Activated naive CD4-positive, alpha-beta T cell treated with anti-CD3 and anti-CD28 coated beads, Interleukin-2, amount 10 ng/mL, durations not matched to agents 7 days and 5 days (primary cell): ENCODE measurements at regions not wholly inside any gene's neighbourhood (a gene's known extent, or its start where the extent isn't known, plus 50 kb on each side); places are given as distances from the start of the nearest gene placed in this dataset.
"Not testable (repeated sequence)": the region's sequence is repeated elsewhere in the genome, so short reads cannot be mapped to it uniquely, and the experiment has no call there.

Experiments
- CTCF ChIA-PET: fragments of 350-600 bp; sonication (Branson Sonifier 250); formaldehyde crosslinking; loops from one replicate; lab custom pipeline; 2021; ENCODE audit warnings: antibody characterized with exemption; lab: Charles Lee
- DNase-seq: peaks from one replicate; pipeline ENCODE4 v3.0.0-alpha.2; 2020
- H3K27ac Mint-ChIP-seq: one replicate; pipeline ENCODE4 v1.8.0; 2021; ENCODE audit warnings: mild to moderate bottlenecking, moderate library complexity, mixed read lengths
- H3K27me3 Mint-ChIP-seq: one replicate; pipeline ENCODE4 v1.8.0; 2021; ENCODE audit warnings: mild to moderate bottlenecking, mixed read lengths
- H3K36me3 Mint-ChIP-seq: one replicate; pipeline ENCODE4 v1.8.0; 2021; ENCODE audit warnings: mixed read lengths
- H3K4me1 Mint-ChIP-seq: one replicate; pipeline ENCODE4 v1.8.0; 2021; ENCODE audit warnings: mixed read lengths
- H3K4me3 Mint-ChIP-seq: one replicate; pipeline ENCODE4 v1.8.0; 2021; ENCODE audit warnings: mild to moderate bottlenecking, moderate library complexity, mixed read lengths
- H3K9me3 Mint-ChIP-seq: one replicate; pipeline ENCODE4 v1.8.0; 2021; ENCODE audit warnings: mixed read lengths

DNA sequence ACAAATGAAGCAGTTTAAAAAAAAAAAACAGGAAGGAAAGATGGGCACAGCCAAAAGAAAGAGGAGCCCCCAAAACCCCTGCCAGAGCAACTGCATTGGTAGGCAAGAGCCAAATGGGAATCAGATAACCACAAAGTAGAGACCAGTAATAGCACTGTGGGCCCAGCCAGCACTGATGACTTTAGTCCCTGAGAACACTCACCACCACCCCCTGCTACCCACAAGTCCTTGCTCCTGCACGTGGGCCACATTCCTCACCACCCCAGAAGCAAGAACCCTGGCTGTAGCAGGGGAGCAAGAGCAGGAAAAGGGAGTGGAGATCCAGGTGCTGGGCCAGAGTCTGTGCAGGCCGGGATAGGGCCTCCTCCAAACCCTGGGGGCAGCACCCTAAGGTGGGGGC is 86.1 kb downstream of the RRAGC start:
- no peak overlapping the region for H3K27ac Mint-ChIP-seq
- CTCF ChIA-PET: no interaction called here
- no peak overlapping the region for H3K4me3 Mint-ChIP-seq
- peaks cover 19% of the 10 kb centered on the region for H3K27me3 Mint-ChIP-seq
- no peaks in the 10 kb centered on the region for H3K36me3 Mint-ChIP-seq
- H3K9me3 Mint-ChIP-seq: no peaks in the 10 kb centered on the region
- H3K4me1 Mint-ChIP-seq: no peaks in the 10 kb centered on the region
- no peak for DNase-seq

DNA sequence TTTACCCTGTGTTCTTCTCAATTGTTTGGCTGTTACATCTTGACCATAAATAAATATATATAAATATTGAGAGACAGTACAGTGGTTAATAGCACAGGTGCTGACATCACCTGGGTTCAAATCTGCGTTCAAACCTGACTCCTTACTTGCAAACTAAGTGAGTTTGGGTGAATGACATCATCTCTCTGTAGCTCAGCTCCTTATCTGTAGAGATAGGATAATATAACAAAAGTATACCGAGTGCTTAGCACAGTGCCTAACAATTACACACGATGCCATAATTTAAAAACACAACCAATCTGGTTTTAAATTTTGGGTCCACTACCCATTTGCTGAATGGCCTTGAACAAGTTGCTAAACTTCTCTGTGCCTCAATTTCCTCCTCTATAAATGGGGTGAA is 86.6 kb downstream of the RRAGC start:
- CTCF ChIA-PET: no interaction called here
- H3K4me1 Mint-ChIP-seq: no peaks in the 10 kb centered on the region
- no peak for DNase-seq

DNA sequence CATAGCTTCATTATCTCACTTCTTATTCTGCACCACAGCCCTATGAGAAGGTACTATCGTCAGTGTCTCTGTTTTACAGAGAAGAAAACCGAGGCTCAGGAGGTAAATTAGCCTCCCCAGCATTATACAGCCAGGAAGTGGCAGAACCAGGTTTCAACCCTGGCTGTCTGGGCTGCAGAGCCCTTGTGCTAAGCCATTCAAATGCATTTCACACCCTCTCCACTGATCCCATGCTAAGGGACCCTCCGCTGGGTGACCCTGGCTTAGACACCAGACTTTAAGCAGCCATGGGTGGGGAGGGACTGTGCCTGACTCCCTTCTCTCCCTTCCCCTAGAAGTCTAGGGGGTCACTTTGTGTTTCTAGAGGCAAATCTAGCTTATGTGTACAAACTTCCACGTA is 87.5 kb downstream of the RRAGC start:
- Mint-ChIP-seq H3K36me3 (no peaks in the 10 kb centered on the region), H3K4me1 (no peaks in the 10 kb centered on the region), H3K9me3 (no peaks in the 10 kb centered on the region), H3K27ac (no peak overlapping the region), H3K27me3 (peaks cover 27% of the 10 kb centered on the region), H3K4me3 (no peak overlapping the region)
- CTCF ChIA-PET: no interaction called here
- no peak for DNase-seq

More for the DNA sequence above, 86.6 kb downstream of the RRAGC start:
- no peaks in the 10 kb centered on the region for H3K36me3 Mint-ChIP-seq
- peaks cover 22% of the 10 kb centered on the region for H3K27me3 Mint-ChIP-seq
- no peaks in the 10 kb centered on the region for H3K9me3 Mint-ChIP-seq
- H3K4me3 Mint-ChIP-seq: no peak overlapping the region
- H3K27ac Mint-ChIP-seq: no peak overlapping the region

DNA sequence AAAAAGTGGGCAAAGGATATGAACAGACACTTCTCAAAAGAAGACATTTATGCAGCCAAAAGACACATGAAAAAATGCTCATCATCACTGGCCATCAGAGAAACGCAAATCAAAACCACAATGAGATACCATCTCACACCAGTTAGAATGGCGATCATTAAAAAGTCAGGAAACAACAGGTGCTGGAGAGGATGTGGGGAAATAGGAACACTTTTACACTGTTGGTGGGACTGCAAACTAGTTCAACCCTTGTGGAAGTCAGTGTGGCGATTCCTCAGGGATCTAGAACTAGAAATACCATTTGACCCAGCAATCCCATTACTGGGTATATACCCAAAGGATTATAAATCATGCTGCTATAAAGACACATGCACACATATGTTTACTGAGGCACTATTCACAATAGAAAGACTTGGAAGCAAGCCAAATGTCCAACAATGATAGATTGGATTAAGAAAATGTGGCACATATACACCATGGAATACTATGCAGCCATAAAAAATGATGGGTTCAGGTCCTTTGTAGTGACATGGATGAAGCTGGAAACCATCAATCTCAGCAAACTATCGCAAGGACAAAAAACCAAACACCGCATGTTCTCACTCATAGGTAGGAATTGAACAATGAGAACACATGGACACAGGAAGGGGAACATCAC is 88.9 kb downstream of the RRAGC start:
- peaks cover 35% of the 10 kb centered on the region for H3K27me3 Mint-ChIP-seq
- H3K9me3 Mint-ChIP-seq, H3K4me1 Mint-ChIP-seq, CTCF ChIA-PET, H3K27ac Mint-ChIP-seq, DNase-seq, H3K36me3 Mint-ChIP-seq, H3K4me3 Mint-ChIP-seq: not testable (repeated sequence)

DNA sequence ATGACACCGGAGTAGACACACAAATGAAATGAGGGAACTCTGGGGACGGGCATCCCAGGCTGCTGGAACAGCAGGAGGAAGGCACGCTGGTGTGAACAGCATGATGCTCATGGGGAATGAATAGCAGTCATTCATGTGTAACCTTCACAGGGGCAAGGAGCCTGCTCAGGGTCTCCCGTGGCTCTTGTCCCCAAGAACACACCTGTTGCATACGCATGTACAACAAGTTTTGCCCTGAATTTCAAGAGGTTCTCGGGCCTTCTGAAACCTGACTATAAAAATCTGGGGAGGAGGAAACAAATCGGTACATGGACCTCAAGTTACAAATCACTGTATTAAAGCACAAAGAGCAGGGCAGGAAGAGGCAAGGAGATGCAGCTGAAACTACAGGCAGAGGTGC is 93.4 kb downstream of the RRAGC start:
- no peak for DNase-seq
- Mint-ChIP-seq H3K36me3 (no peaks in the 10 kb centered on the region), H3K27ac (no peak overlapping the region), H3K4me1 (no peaks in the 10 kb centered on the region), H3K9me3 (no peaks in the 10 kb centered on the region), H3K27me3 (peaks cover 45% of the 10 kb centered on the region), H3K4me3 (no peak overlapping the region)
- CTCF ChIA-PET: no interaction called here

DNA sequence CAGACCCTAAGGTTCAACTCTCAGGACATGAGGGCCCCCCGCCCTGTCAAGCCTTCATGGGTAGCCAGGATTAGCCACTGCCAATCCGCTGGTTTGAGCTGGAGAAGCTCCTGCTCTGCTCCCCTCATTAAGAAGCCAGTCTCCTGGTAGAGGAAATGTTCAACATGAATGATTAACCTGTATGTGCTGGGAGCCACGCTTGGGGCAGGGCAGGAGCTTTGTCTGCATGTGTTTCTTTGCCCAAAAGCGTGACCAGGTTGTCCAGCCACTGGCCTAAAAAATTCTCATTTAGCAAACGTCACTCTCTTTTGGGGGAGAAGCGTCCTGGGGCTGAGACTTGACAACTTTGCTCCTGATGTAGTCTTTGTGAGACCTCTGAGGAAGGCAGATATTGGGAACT is 96.5 kb downstream of the RRAGC start:
- Mint-ChIP-seq H3K9me3 (no peaks in the 10 kb centered on the region), H3K4me1 (no peaks in the 10 kb centered on the region), H3K27ac (no peak overlapping the region), H3K4me3 (no peak overlapping the region), H3K36me3 (no peaks in the 10 kb centered on the region), H3K27me3 (peaks cover 51% of the 10 kb centered on the region)
- CTCF ChIA-PET: no interaction called here
- DNase-seq: no peak

DNA sequence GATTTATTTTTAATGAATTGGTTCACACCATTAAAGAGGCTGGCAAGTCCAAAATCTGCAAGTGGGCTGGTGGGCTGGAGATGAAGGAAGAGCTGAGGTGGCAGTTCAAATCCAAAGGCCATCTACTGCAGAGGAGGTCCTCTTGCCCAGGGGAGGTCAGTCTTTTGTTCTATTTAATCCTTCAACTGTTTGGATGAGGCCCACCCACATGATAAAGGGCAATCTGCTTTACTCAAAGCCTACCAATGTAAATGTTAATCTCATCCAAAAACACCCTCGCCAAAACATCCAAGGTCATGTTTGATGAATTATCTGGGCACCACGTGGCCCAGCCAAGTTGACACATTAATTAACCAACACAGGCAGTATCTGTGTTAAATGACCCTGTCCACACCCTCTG is 99.0 kb downstream of the RRAGC start:
- Mint-ChIP-seq H3K36me3 (no peaks in the 10 kb centered on the region), H3K4me1 (no peaks in the 10 kb centered on the region), H3K27me3 (peaks cover 42% of the 10 kb centered on the region)

DNA sequence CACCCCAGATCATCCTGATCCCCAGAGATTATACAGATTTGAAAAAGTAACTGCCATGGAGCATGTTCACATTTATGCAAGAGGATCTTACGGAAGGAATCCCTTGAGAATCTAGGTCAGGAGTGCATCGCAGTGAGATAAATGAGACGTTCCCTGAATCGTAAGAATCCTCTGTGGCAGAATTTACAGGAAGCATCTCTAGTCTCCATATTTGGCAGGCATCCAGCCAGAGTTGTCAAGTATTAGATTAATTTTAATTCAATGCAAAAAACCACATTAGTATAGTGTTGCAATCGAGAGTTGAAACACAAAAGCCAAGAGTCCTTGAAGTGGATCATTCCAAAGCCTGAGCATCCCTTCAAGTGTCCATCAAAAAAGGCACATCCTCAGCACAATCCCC is 100.8 kb downstream of the RRAGC start:
- H3K36me3 Mint-ChIP-seq: no peaks in the 10 kb centered on the region
- no peaks in the 10 kb centered on the region for H3K4me1 Mint-ChIP-seq
- H3K27ac Mint-ChIP-seq: no peak overlapping the region
- CTCF ChIA-PET: no interaction called here
- no peaks in the 10 kb centered on the region for H3K9me3 Mint-ChIP-seq
- no peak for DNase-seq
- H3K4me3 Mint-ChIP-seq: no peak overlapping the region
- peaks cover 33% of the 10 kb centered on the region for H3K27me3 Mint-ChIP-seq

More for the DNA sequence above, 99.0 kb downstream of the RRAGC start:
- Mint-ChIP-seq H3K9me3 (no peaks in the 10 kb centered on the region), H3K4me3 (no peak overlapping the region), H3K27ac (no peak overlapping the region)
- no peak for DNase-seq
- CTCF ChIA-PET: no interaction called here

DNA sequence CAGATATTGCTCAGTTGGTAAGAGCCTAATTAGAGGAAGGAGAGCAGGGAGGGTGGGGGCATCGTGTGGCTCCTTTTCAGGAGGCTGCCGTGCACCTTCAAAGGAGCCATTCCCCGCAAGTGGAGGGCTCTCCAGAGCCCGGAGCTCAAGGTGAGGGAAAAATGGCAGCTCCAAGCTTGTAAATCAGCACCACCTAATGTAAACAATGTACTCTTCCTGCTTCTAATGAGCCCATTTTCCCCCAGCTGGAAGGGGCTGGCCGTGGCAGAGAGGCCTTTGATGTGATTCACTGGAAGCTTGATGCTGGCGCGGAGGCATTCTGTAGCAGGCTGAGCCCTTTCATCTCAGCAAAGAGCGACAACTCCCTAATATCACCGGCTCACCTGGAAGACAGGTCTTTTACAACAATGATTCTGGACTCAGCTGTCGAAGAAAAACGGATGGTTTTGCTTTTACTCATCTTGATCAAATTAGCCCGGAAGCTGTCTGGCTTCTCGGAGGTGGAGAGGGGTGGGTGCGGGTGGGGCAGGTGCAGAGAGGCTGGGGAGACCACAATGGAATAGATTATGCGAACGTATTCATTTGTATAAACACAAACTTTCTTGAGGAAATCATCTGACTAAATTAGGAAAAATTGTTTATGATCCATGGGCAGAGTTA is 112.5 kb downstream of the RRAGC start:
- Mint-ChIP-seq H3K27ac (peak overlapping the region; percentile 80), H3K4me1 (peaks cover 6% of the 10 kb centered on the region), H3K36me3 (no peaks in the 10 kb centered on the region), H3K4me3 (no peak overlapping the region), H3K9me3 (no peaks in the 10 kb centered on the region), H3K27me3 (peaks cover 11% of the 10 kb centered on the region)
- DNase-seq: no peak
- CTCF ChIA-PET: no interaction called here

DNA sequence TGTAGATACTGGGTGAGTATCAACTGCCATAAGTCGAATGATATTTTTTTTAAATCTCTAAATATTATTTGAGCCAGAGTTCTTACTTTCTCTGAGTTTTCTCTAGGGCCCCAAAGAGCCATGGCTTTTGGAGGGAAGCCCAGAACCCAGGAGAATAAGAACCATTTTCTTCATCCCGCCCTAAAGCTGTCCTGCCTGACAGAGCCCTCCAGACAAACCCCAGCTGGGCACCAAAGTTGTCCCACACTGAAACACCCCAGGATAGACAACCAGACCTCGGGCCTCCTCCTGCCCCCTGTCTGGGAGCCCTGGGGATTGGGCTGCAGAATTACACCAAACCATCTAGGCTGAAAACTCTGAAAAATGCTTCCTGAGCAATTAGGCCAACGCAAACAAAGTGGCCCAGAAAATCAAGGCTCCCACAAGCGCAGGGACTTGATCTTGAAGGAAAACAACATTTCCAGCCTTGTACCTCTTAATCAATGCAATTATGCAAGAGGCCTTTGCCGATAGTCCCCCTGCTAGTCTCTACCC is 113.1 kb downstream of the RRAGC start:
- no peak overlapping the region for H3K27ac Mint-ChIP-seq
- no peaks in the 10 kb centered on the region for H3K36me3 Mint-ChIP-seq
- CTCF ChIA-PET: no interaction called here
- peaks cover 11% of the 10 kb centered on the region for H3K27me3 Mint-ChIP-seq
- no peak for DNase-seq
- H3K9me3 Mint-ChIP-seq: no peaks in the 10 kb centered on the region
- H3K4me3 Mint-ChIP-seq: no peak overlapping the region
- peaks cover 6% of the 10 kb centered on the region for H3K4me1 Mint-ChIP-seq

DNA sequence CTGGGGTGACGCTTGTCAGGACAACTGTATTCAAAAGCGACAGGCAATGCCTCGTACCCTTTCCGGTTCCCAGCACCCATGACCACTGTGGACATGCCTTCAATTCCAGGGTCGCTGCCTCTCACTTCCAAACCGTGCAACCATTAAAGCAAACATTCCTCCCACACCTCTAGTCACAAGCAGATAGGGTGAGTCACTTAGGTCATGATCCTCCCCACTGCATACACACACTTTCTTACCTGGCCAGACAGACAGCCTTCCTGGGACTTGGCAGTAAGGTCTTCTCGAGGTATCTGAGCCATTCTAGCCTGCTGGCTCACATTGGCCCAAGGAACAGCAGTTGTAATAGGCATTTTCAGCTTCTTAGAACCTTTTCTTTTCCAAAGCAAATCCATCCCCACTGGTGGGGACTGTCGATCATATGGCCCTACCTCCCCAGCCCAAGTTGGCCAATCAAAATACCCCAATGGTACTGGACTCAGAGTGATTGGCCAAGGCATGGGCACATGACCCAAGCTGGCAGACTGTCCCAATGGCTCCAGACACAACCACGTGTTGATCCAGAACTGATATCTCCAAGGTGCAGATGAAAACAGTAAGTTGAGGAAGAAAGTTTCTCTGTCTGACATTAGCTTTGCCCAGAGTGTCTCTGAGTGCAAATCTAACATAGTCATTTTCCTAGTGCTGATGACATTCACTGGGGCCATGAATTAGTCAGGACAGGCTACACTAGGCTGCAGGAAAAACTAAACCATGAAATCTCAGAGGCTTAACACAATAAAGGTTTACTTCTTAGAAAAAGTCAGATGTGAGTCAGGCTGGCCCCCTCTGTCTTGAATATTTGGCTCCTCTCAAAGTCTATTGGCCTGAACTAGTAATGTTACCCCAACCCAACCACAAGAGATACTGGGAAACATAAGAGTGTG is 113.8 kb downstream of the RRAGC start:
- H3K9me3 Mint-ChIP-seq: no peaks in the 10 kb centered on the region
- no peak overlapping the region for H3K27ac Mint-ChIP-seq
- peaks cover 6% of the 10 kb centered on the region for H3K4me1 Mint-ChIP-seq
- no peak for DNase-seq
- peaks cover 11% of the 10 kb centered on the region for H3K27me3 Mint-ChIP-seq
- no peak overlapping the region for H3K4me3 Mint-ChIP-seq
- no peaks in the 10 kb centered on the region for H3K36me3 Mint-ChIP-seq
- CTCF ChIA-PET: no interaction called here

DNA sequence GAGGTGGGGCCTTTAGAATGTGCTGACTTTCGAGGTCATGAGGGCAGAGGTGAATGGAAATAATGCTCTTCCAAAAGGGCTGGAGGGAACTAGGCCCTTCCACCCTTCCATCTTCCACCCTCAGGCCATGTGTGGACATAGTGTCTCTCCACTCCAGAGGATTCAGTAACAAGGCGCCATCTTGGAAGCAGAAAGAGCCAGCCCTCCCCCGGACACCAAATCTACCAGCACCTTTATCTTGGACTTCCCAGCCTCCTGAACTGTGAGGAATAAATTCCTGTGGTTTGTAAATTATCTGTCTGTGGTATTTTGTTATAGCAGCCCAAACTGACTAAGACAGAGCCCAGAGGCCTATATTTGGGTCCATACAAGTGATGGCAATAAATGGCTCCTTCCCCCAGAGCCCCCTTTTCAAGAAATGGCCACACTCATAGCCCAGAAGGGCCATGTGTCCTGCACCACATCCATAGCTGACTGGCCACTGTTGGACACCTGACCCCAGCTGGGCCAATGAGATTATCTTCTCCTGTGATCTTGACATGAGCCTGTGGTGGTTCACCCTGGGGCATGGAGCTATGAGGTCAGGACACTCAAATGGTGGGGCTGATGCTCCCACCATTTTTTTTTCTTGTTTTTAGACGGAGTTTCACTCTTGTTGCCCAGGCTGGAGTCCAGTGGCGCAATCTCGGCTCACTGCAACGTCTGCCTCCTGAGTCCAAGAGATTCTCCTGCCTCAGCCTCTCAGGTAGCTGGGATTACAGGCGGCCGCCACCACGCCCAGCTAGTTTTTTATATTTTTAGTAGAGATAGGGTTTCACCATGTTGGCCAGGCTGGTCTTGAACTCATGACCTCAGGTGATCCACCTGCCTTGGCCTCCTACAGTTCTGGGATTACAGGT is 114.9 kb downstream of the RRAGC start:
- H3K27me3 Mint-ChIP-seq: peaks cover 3% of the 10 kb centered on the region

DNA sequence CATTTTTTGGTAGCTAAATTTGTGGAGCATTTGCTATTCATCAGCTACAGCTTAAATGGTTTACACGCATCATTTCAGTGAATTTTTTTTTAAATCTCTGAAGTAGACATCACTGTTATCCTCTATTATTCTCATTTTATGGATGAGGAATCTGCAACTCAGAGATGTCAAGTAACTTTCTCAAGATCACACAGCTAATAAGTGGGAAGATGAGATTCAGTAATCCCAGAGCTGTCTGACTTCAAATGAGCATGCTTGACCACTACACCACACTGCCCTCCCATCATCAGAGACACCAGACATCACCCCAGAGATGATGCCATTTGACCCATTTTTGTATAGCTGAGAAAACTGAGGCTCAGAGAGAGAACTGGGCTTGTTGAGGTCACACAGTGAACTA is 116.4 kb downstream of the RRAGC start:
- peaks cover 3% of the 10 kb centered on the region for H3K27me3 Mint-ChIP-seq
- no peaks in the 10 kb centered on the region for H3K9me3 Mint-ChIP-seq
- no peak overlapping the region for H3K27ac Mint-ChIP-seq
- CTCF ChIA-PET: no interaction called here
- no peaks in the 10 kb centered on the region for H3K36me3 Mint-ChIP-seq
- DNase-seq: no peak
- H3K4me3 Mint-ChIP-seq: no peak overlapping the region
- H3K4me1 Mint-ChIP-seq: peaks cover 6% of the 10 kb centered on the region

More for the DNA sequence above, 114.9 kb downstream of the RRAGC start:
- CTCF ChIA-PET: no interaction called here
- no peak for DNase-seq
- Mint-ChIP-seq H3K36me3 (no peaks in the 10 kb centered on the region), H3K4me3 (no peak overlapping the region), H3K4me1 (peaks cover 6% of the 10 kb centered on the region), H3K9me3 (no peaks in the 10 kb centered on the region), H3K27ac (no peak overlapping the region)

DNA sequence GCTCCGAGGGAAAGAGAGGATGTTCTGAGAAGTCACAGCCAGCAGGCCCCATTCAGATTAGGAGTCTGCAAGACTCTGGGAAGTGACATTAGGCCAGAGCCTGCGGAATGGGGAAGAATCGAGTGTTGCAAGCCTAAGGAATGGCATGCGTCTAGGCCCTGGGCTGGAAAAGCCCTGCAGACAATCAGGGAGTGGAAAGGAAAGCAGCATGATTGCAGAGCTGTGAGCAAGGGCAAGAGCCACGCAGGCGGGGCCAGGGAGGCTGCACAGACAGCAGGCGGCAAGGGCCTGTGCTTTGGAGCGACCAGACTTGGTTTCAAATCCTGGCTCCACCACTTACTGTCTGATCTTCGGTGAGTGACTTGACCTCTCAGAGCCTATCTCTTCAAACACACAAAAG is 118.2 kb downstream of the RRAGC start:
- H3K27ac Mint-ChIP-seq: no peak overlapping the region
- DNase-seq: no peak
- CTCF ChIA-PET: no interaction called here
- no peak overlapping the region for H3K4me3 Mint-ChIP-seq
- H3K9me3 Mint-ChIP-seq: no peaks in the 10 kb centered on the region
- peaks cover 3% of the 10 kb centered on the region for H3K27me3 Mint-ChIP-seq
- H3K36me3 Mint-ChIP-seq: no peaks in the 10 kb centered on the region
- no peaks in the 10 kb centered on the region for H3K4me1 Mint-ChIP-seq
